WTC11 (cell line): ENCODE measurements at regions not wholly inside any gene's neighbourhood (a gene's known extent, or its start where the extent isn't known, plus 50 kb on each side); places are given as distances from the start of the nearest gene placed in this dataset.
"Not testable (repeated sequence)": the region's sequence is repeated elsewhere in the genome, so short reads cannot be mapped to it uniquely, and the experiment has no call there.

Source experiments
- ATAC-seq: fragments of 200-7000 bp; cut with Tn5 transposase; 2 replicates; pipeline ENCODE4 v1.10.0; 2021; ENCODE audit warnings: mild to moderate bottlenecking, moderate library complexity
- CTCF ChIA-PET: fragments of 300-600 bp; sonication (Branson Sonifier 250); formaldehyde crosslinking; loops from one replicate; lab custom pipeline; 2021; ENCODE audit warnings: antibody characterized with exemption; lab: Charles Lee
- POLR2A ChIA-PET: fragments of 350-600 bp; sonication (Branson Sonifier 250); formaldehyde crosslinking; loops from one replicate; lab custom pipeline; 2021; ENCODE audit warnings: antibody characterized with exemption; lab: Charles Lee
- DNase-seq: peaks from one replicate; pipeline ENCODE4 v3.0.0; 2021; ENCODE audit warnings: low spot score
- H3K27ac Mint-ChIP-seq: 2 replicates; pipeline ENCODE4 v1.8.0; 2021; ENCODE audit warnings: mixed read lengths
- H3K27me3 Mint-ChIP-seq: 2 replicates; pipeline ENCODE4 v1.8.0; 2021; ENCODE audit warnings: low read depth, mild to moderate bottlenecking, moderate library complexity, mixed read lengths
- H3K36me3 Mint-ChIP-seq: 2 replicates; pipeline ENCODE4 v1.8.0; 2021; ENCODE audit warnings: mixed read lengths
- H3K4me1 Mint-ChIP-seq: 2 replicates; pipeline ENCODE4 v1.8.0; 2022; ENCODE audit warnings: mixed read lengths
- H3K4me3 Mint-ChIP-seq: 2 replicates; pipeline ENCODE4 v1.8.0; 2021; ENCODE audit warnings: mild to moderate bottlenecking, moderate library complexity, mixed read lengths
- H3K9me3 Mint-ChIP-seq: 2 replicates; pipeline ENCODE4 v1.8.0; 2021; ENCODE audit warnings: mixed read lengths
- CREM ChIP-seq: sonication (generic); formaldehyde crosslinking; IDR thresholded peaks from 2 replicates; pipeline ENCODE4 v1.8.1; 2022; ENCODE audit warnings: mild to moderate bottlenecking, missing genetic modification reagents, moderate library complexity
- ELF4 ChIP-seq: sonication (generic); formaldehyde crosslinking; IDR thresholded peaks from 2 replicates; pipeline ENCODE4 v1.8.1; 2022; ENCODE audit warnings: low read depth, mild to moderate bottlenecking, moderate library complexity, missing genetic modification reagents
- NR2C2 ChIP-seq: sonication (generic); formaldehyde crosslinking; IDR thresholded peaks from 2 replicates; pipeline ENCODE4 v1.8.0; 2022; ENCODE audit warnings: mild to moderate bottlenecking, missing genetic modification reagents
- RORB ChIP-seq: fragments of 250-450 bp; sonication (Bioruptor Pico); IDR thresholded peaks from 2 replicates; pipeline ENCODE4 v1.9.0; 2021; ENCODE audit warnings: mild to moderate bottlenecking
- TCF7 ChIP-seq: sonication (generic); formaldehyde crosslinking; IDR thresholded peaks from 2 replicates; pipeline ENCODE4 v1.8.0; 2022; ENCODE audit warnings: mild to moderate bottlenecking, low read depth, missing genetic modification reagents, moderate library complexity
- ZNF416 ChIP-seq: fragments of 250-450 bp; sonication (Bioruptor Pico); IDR thresholded peaks from 2 replicates; pipeline ENCODE4 v1.9.0; 2021; ENCODE audit warnings: mild to moderate bottlenecking, inconsistent platforms
- TF ChIP-seq, protein P1 (sequence below): fragments of 250-450 bp; sonication (Bioruptor Pico); IDR thresholded peaks from 2 replicates; pipeline ENCODE4 v1.9.0; 2021; ENCODE audit warnings: mild to moderate bottlenecking, borderline replicate concordance
- TF ChIP-seq, protein P2 (sequence below): sonication (generic); formaldehyde crosslinking; IDR thresholded peaks from 2 replicates; pipeline ENCODE4 v1.8.1; 2023; ENCODE audit warnings: mild to moderate bottlenecking, moderate library complexity, missing genetic modification reagents
- TF ChIP-seq, protein P3 (sequence below): fragments of 250-450 bp; sonication (Bioruptor Pico); IDR thresholded peaks from 2 replicates; pipeline ENCODE4 v1.9.0; 2021; ENCODE audit warnings: mild to moderate bottlenecking

DNA sequence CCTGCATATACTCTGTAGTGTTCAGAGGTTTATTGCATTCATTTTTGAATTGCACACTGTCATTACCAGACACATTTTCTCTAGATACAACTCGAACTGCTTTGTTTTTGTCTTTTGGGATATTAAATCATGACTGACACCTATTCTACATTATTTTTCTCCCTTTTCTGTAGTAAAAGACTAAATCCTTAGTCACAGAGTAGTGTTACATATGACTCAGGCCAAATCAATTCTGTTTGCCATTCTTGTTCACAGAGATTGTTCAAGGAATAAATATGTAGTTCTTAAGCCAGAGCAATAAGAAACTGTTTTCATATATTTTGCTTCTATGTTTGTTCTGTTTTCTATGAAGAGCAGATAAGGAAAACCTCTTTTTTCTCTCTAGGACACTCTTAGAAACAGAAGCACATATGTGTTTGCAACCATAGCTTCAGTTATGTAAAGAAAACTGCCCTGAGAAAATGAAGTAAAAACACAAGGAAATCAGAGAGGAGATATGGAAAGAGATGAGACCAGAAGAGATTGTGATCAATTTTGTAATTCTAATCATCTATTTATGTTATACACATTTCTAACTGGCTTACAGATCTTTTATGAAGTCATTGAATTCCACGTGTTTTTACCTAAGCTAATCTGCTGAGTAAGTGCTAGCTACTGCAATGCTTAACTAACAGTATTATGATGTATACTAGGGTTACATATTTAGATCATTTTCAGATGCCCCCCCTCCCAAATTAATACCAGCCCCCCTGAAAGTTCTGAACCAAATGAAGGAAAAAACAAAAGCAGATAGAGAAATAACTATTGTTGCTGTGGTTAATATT lies 1995.6 kb upstream of the CDH6 start (continued):
- TF ChIP-seq, protein P1, sequence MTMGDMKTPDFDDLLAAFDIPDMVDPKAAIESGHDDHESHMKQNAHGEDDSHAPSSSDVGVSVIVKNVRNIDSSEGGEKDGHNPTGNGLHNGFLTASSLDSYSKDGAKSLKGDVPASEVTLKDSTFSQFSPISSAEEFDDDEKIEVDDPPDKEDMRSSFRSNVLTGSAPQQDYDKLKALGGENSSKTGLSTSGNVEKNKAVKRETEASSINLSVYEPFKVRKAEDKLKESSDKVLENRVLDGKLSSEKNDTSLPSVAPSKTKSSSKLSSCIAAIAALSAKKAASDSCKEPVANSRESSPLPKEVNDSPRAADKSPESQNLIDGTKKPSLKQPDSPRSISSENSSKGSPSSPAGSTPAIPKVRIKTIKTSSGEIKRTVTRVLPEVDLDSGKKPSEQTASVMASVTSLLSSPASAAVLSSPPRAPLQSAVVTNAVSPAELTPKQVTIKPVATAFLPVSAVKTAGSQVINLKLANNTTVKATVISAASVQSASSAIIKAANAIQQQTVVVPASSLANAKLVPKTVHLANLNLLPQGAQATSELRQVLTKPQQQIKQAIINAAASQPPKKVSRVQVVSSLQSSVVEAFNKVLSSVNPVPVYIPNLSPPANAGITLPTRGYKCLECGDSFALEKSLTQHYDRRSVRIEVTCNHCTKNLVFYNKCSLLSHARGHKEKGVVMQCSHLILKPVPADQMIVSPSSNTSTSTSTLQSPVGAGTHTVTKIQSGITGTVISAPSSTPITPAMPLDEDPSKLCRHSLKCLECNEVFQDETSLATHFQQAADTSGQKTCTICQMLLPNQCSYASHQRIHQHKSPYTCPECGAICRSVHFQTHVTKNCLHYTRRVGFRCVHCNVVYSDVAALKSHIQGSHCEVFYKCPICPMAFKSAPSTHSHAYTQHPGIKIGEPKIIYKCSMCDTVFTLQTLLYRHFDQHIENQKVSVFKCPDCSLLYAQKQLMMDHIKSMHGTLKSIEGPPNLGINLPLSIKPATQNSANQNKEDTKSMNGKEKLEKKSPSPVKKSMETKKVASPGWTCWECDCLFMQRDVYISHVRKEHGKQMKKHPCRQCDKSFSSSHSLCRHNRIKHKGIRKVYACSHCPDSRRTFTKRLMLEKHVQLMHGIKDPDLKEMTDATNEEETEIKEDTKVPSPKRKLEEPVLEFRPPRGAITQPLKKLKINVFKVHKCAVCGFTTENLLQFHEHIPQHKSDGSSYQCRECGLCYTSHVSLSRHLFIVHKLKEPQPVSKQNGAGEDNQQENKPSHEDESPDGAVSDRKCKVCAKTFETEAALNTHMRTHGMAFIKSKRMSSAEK (CRISPR knock-in tag): no peak
- no peak for TF ChIP-seq CREM (CRISPR knock-in tag)
- TF ChIP-seq NR2C2 (CRISPR knock-in tag): no peak
- no peak for TF ChIP-seq RORB
- TF ChIP-seq ZNF416: no peak
- TF ChIP-seq, protein P2, sequence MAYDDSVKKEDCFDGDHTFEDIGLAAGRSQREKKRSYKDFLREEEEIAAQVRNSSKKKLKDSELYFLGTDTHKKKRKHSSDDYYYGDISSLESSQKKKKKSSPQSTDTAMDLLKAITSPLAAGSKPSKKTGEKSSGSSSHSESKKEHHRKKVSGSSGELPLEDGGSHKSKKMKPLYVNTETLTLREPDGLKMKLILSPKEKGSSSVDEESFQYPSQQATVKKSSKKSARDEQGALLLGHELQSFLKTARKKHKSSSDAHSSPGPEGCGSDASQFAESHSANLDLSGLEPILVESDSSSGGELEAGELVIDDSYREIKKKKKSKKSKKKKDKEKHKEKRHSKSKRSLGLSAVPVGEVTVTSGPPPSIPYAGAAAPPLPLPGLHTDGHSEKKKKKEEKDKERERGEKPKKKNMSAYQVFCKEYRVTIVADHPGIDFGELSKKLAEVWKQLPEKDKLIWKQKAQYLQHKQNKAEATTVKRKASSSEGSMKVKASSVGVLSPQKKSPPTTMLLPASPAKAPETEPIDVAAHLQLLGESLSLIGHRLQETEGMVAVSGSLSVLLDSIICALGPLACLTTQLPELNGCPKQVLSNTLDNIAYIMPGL (CRISPR knock-in tag): no peak

DNA sequence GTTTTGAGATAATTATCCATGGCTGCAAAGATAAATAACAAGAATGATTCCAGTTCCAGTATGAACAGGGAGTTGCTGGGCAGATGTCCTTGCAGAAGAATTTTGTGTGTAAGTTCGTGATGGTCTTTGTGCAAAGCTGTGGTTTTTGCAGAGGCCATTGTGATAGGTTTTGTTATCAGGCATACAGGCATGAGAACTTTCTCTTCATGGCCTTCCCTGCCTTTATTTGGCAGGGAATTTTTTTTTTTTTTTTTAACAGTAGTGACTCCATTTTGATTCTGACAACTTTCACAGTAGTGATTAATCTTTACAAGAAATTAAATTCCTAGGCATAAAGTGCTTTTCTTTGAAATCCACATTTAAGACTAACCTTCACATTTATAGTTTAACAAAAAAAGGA lies 1999.5 kb upstream of the CDH6 start:
- no peaks in the 10 kb centered on the region for H3K36me3 Mint-ChIP-seq
- H3K27ac Mint-ChIP-seq: no peak overlapping the region
- ChIA-PET CTCF (interaction anchor here (0.6 kb wide), 1 partner anchor 1993 kb away, joined by 3 read pairs; no protein-coding TSS in a partner anchor), POLR2A (no interaction called here)
- H3K27me3 Mint-ChIP-seq: no peaks in the 10 kb centered on the region
- ATAC-seq (no peak), DNase-seq (no peak)
- H3K4me1 Mint-ChIP-seq: peaks cover 17% of the 10 kb centered on the region
- no peaks in the 10 kb centered on the region for H3K9me3 Mint-ChIP-seq
- TF ChIP-seq TCF7 (CRISPR knock-in tag) (no peak), ELF4 (CRISPR knock-in tag) (no peak)
- TF ChIP-seq, protein P3, sequence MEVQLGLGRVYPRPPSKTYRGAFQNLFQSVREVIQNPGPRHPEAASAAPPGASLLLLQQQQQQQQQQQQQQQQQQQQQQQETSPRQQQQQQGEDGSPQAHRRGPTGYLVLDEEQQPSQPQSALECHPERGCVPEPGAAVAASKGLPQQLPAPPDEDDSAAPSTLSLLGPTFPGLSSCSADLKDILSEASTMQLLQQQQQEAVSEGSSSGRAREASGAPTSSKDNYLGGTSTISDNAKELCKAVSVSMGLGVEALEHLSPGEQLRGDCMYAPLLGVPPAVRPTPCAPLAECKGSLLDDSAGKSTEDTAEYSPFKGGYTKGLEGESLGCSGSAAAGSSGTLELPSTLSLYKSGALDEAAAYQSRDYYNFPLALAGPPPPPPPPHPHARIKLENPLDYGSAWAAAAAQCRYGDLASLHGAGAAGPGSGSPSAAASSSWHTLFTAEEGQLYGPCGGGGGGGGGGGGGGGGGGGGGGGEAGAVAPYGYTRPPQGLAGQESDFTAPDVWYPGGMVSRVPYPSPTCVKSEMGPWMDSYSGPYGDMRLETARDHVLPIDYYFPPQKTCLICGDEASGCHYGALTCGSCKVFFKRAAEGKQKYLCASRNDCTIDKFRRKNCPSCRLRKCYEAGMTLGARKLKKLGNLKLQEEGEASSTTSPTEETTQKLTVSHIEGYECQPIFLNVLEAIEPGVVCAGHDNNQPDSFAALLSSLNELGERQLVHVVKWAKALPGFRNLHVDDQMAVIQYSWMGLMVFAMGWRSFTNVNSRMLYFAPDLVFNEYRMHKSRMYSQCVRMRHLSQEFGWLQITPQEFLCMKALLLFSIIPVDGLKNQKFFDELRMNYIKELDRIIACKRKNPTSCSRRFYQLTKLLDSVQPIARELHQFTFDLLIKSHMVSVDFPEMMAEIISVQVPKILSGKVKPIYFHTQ (CRISPR knock-in tag): no peak
- no peak overlapping the region for H3K4me3 Mint-ChIP-seq

DNA sequence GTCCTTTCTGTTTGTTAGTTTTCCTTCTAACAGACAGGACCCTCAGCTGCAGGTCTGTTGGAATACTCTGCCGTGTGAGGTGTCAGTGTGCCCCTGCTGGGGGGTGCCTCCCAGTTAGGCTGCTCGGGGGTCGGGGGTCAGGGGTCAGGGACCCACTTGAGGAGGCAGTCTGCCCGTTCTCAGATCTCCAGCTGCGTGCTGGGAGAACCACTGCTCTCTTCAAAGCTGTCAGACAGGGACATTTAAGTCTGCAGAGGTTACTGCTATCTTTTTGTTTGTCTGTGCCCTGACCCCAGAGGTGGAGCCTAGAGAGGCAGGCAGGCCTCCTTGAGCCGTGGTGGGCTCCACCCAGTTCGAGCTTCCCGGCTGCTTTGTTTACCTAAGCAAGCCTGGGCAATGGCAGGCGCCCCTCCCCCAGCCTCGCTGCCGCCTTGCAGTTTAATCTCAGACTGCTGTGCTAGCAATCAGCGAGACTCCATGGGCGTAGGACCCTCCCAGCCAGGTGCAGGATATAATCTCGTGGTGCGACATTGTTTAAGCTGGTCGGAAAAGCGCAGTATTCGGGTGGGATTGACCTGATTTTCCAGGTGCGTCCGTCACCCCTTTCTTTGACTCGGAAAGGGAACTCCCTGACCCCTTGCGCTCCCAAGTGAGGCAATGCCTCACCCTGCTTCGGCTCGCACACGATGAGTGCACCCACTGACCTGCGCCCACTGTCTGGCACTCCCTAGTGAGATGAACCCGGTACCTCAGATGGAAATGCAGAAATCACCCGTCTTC lies 2002.0 kb upstream of the CDH6 start:
- peak; percentile 31 for DNase-seq
- H3K27me3 Mint-ChIP-seq, CTCF ChIA-PET, POLR2A ChIA-PET, ATAC-seq, H3K9me3 Mint-ChIP-seq, H3K36me3 Mint-ChIP-seq: not testable (repeated sequence)
- Mint-ChIP-seq H3K4me1 (peaks cover 17% of the 10 kb centered on the region), H3K27ac (peak overlapping the region; percentile 88), H3K4me3 (peak overlapping the region; percentile 56)

DNA sequence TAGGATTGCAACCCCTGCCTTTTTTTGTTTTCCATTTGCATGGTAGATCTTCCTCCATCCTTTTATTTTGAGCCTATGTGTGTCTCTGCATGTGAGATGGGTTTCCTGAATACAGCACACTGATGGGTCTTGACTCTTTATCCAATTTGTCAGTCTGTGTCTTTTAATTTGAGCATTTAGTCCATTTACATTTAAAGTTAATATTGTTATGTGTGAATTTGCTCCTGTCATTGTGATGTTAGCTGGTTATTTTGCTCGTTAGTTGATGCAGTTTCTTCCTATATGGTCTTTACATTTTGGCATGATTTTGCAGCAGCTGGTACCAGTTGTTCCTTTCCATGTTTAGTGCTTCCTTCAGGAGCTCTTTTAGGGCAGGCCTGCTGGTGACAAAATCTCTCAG lies 2003.1 kb upstream of the CDH6 start:
- ATAC-seq, H3K4me3 Mint-ChIP-seq, H3K9me3 Mint-ChIP-seq, POLR2A ChIA-PET, DNase-seq, H3K27me3 Mint-ChIP-seq, H3K36me3 Mint-ChIP-seq, H3K27ac Mint-ChIP-seq, CTCF ChIA-PET: not testable (repeated sequence)
- H3K4me1 Mint-ChIP-seq: peaks cover 17% of the 10 kb centered on the region
